Spleen (tissue), 7 donors: ENCODE measurements at regions not wholly inside any gene's neighbourhood (a gene's known extent, or its start where the extent isn't known, plus 50 kb on each side); places are given as distances from the start of the nearest gene placed in this dataset.

Experiments used
- CTCF ChIP-seq, 11 experiments: fragments of 200-600 bp in 7 of 11; fragments of 450-650 bp in 4 of 11; sonication (generic) in 4 of 11; IDR thresholded peaks in 8 of 11; conservative IDR thresholded peaks in 3 of 11; 1 replicate in 7 of 11; 2 replicates in 4 of 11; pipeline versions ENCODE4 v1.4.0 to v1.8.0; 2016 to 2021; ENCODE audit warnings: antibody characterized with exemption in 11 of 11, inconsistent platforms in 4 of 11, mild to moderate bottlenecking in 1 of 11
- POLR2AphosphoS5 ChIP-seq, 3 donors: sonication (generic); formaldehyde crosslinking; IDR thresholded peaks; one replicate each; pipeline ENCODE4 v1.5.1; 2017; ENCODE audit warnings: antibody characterized with exemption in 3 of 3
- donor health status: DM: no; HTN: no; CAD: no; lungs with moderate emphysema.
- donor health status: DM: no; HTN: no; CAD: no.
- donor health status: DM: no; HTN: no; CAD: no.

GRCh38 chr10:78176320-78177317, 143.0 kb downstream of the RPS24 start:
- TF ChIP-seq CTCF (IDR thresholded peaks at IDR 0.05 in 8 of 11, conservative IDR thresholded peaks at IDR 0.05 in 3 of 11) = no peak
- TF ChIP-seq POLR2AphosphoS5 (IDR thresholded peaks at IDR 0.05) = no peak
